ENCODE measurements at regions not wholly inside any gene's neighbourhood (a gene's known extent, or its start where the extent isn't known, plus 50 kb on each side); places are given as distances from the start of the nearest gene placed in this dataset.
A peak's percentile ranks its signal among the peaks of the same experiment; 100 is the strongest.

DNA sequence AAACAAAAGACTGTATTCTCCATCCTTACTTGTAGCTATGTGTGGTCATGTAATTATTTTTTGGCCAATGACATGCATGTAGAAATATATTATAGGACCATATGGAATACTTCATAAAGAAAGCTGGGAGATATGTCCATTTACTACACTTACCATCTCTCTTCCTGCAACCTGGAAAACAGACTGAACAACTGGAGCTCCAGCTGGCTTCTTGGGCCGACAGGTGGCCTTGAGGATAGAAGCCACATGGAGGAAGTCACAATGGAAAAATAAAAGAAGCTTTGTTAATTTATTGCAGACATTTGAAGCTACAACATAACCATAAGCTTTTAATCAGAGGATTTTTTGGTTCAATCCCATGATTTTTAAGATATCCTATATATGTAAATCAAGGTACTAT, 167.9 kb upstream of the CBLB start:
- no peak overlapping the region for H3K4me3 ChIP-seq (ENCODE audit: extremely low read depth, insufficient read depth, low read length, poor library complexity, severe bottlenecking)
- H3K9me3 ChIP-seq (ENCODE audit: control insufficient read depth, low read length) = peaks cover 3% of the 10 kb centered on the region
- no peaks in the 10 kb centered on the region for H3K36me3 ChIP-seq (ENCODE audit: control insufficient read depth, insufficient read depth, low read length)
- WGBS, 2 experiments (ENCODE audit: insufficient coverage in 2 of 2) = no CpG with 5 or more reads among the region's 1 CpG
- H3K4me1 ChIP-seq (ENCODE audit: control insufficient read depth, insufficient read depth, low read length, poor library complexity, severe bottlenecking) = no peaks in the 10 kb centered on the region
- H3K27ac ChIP-seq (ENCODE audit: low read depth, low read length, severe bottlenecking) = no peak overlapping the region

DNA sequence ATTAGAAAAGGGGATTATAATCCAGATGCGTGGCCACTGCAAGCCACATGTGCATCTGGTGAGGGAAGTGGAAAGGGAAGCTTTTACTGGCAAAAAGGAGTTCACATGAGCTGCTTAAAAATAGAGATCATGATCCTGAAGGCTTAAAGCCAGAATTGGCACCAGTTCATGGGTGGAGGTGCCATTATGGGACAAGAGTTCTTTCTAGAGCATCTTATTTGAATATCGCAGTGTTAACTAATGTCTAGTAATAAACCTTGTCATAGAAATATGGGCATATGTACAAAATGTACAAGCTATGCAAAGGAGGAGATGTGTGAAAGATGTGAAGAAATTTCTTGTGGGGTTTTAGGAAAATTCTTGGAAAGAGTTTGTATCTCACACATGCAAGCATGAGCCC, 178.4 kb upstream of the CBLB start:
- 90 to 96% methylated on average over 1 to 2 of the region's 2 CpGs for WGBS, 2 experiments (ENCODE audit: insufficient coverage in 2 of 2)

DNA sequence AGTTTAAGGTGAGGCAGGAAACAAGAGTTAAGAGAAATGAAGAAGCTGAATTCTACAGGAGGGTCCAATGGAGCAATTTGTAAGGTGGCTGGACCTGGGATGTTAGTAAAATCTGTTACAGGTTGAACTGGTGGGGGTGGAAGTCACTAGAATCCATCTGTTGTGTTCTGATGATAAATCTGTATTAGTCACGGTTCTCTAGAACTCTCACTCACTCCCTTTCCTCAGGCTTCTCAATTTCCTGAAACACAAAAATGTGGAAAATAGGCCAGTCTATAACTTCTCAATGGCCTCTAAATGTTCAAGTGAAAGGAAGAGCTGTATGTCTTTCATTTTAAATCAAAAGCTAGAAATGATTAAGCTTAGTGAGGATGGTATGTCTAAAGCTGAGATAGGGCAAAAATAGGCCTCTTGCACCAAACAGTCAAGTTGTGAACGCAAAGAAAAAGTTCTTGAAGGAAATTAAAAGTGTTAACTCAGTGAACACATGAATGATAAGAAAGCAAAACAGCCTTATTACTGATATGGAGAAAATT, 180.2 kb upstream of the CBLB start:
- Histone ChIP-seq H3K4me3 (ENCODE audit: extremely low read depth, insufficient read depth, low read length, poor library complexity, severe bottlenecking) (no peak overlapping the region), H3K36me3 (ENCODE audit: control insufficient read depth, insufficient read depth, low read length) (no peaks in the 10 kb centered on the region), H3K4me1 (ENCODE audit: control insufficient read depth, insufficient read depth, low read length, poor library complexity, severe bottlenecking) (no peaks in the 10 kb centered on the region), H3K9me3 (ENCODE audit: control insufficient read depth, low read length) (no peaks in the 10 kb centered on the region), H3K27ac (ENCODE audit: low read depth, low read length, severe bottlenecking) (peak overlapping the region; percentile 8)
- WGBS, 2 experiments (ENCODE audit: insufficient coverage in 2 of 2) = no CpG with 5 or more reads among the region's 2 CpGs

More for the DNA sequence above, 178.4 kb upstream of the CBLB start:
- Histone ChIP-seq H3K4me1 (ENCODE audit: control insufficient read depth, insufficient read depth, low read length, poor library complexity, severe bottlenecking) (no peaks in the 10 kb centered on the region), H3K4me3 (ENCODE audit: extremely low read depth, insufficient read depth, low read length, poor library complexity, severe bottlenecking) (no peak overlapping the region), H3K9me3 (ENCODE audit: control insufficient read depth, low read length) (no peaks in the 10 kb centered on the region), H3K36me3 (ENCODE audit: control insufficient read depth, insufficient read depth, low read length) (no peaks in the 10 kb centered on the region), H3K27ac (ENCODE audit: low read depth, low read length, severe bottlenecking) (no peak overlapping the region)

DNA sequence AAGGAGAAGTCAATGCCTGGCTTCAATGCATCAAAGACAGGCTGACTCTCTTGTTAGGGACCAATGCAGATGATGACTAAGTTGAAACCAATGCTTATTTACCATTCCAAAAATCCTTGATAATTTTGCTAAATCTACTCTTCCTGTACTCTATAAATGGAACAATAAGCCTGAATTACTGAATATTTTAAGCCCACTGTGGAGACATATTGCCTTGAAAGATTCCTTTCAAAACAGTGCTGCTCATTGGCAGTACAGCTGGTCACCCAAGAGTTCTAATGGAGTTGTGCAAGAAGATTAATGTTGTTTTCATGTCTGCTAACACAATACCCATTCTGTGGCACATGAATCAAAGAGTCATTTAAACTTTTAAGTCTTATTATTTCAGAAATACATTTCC, 181.0 kb upstream of the CBLB start:
- no peaks in the 10 kb centered on the region for H3K9me3 ChIP-seq (ENCODE audit: control insufficient read depth, low read length)
- H3K4me3 ChIP-seq (ENCODE audit: extremely low read depth, insufficient read depth, low read length, poor library complexity, severe bottlenecking) = no peak overlapping the region
- H3K36me3 ChIP-seq (ENCODE audit: control insufficient read depth, insufficient read depth, low read length) = no peaks in the 10 kb centered on the region
- H3K27ac ChIP-seq (ENCODE audit: low read depth, low read length, severe bottlenecking) = no peak overlapping the region
- no peaks in the 10 kb centered on the region for H3K4me1 ChIP-seq (ENCODE audit: control insufficient read depth, insufficient read depth, low read length, poor library complexity, severe bottlenecking)

DNA sequence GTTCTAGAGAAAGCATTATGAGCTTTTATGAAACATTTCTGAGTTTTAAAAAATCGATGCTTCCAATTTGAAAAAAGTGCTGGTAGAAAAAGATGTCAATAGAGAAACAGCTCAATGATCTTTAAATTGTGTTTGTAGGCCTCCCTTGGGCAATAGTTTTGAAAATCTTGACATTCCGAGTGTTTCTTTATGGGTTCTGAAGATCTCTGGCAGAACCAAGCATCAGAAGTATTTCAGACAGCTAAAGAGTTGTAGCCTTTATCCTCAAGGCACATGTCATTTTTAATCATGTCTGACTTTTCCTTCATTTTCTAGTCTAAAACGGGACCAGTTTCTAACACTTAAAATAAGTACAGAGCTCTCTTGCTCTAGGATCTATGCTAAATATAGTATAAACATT, 188.1 kb upstream of the CBLB start:
- Histone ChIP-seq H3K27ac (ENCODE audit: low read depth, low read length, severe bottlenecking) (no peak overlapping the region), H3K4me1 (ENCODE audit: control insufficient read depth, insufficient read depth, low read length, poor library complexity, severe bottlenecking) (no peaks in the 10 kb centered on the region), H3K9me3 (ENCODE audit: control insufficient read depth, low read length) (no peaks in the 10 kb centered on the region), H3K4me3 (ENCODE audit: extremely low read depth, insufficient read depth, low read length, poor library complexity, severe bottlenecking) (no peak overlapping the region), H3K36me3 (ENCODE audit: control insufficient read depth, insufficient read depth, low read length) (no peaks in the 10 kb centered on the region)
- 82% methylated on average over 2 of the region's 3 CpGs for WGBS, 2 experiments (ENCODE audit: insufficient coverage in 2 of 2)

DNA sequence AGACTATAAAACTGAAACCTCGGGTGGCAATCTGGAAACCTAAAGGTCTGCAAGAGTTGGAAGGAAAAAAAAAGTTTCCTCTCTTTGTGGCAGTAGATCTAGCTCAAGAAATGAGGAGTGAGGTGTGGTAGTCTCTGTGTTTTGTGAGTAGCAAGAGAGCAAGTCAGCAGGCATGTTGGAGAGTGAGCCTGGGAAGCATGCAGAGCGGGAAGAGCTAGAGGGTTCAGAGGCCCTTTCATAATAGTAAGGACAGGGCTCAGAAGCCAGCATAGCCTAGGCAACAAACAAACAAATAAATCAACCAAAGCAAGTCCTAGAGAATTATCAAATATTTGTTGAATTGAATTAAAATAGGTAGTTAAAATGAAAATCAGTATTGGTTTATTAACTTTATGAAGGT, 189.7 kb upstream of the CBLB start:
- no peaks in the 10 kb centered on the region for H3K36me3 ChIP-seq (ENCODE audit: control insufficient read depth, insufficient read depth, low read length)
- H3K27ac ChIP-seq (ENCODE audit: low read depth, low read length, severe bottlenecking) = no peak overlapping the region
- no CpG with 5 or more reads among the region's 2 CpGs for WGBS, 2 experiments (ENCODE audit: insufficient coverage in 2 of 2)
- no peak overlapping the region for H3K4me3 ChIP-seq (ENCODE audit: extremely low read depth, insufficient read depth, low read length, poor library complexity, severe bottlenecking)
- no peaks in the 10 kb centered on the region for H3K9me3 ChIP-seq (ENCODE audit: control insufficient read depth, low read length)
- no peaks in the 10 kb centered on the region for H3K4me1 ChIP-seq (ENCODE audit: control insufficient read depth, insufficient read depth, low read length, poor library complexity, severe bottlenecking)

DNA sequence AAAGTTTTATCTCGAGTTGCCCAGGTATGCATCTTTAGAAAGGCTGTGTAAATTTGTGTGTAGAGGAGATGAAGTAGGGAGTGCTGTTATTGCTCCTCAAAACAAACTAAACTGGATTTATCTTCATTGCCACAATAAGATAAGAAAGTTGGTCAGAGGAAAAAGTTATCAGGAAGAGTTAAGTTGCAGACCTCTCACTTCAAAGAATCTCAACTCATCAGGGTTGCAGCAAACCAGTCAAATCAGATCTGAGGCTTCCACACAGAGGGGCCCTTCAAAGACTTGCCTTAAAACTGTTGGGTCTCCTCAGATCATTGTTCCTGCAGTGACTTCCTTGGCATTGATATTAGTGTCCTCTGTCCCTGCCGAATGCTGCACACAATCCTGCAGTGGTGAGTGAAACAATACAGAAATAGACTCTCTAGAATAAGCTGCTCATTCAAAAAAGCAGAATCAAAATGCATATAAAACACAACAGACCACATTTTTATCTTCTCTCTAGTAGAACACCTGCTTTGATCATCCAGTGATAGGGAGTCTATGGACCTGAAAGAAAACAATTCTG, 191.2 kb upstream of the CBLB start:
- Histone ChIP-seq H3K4me3 (ENCODE audit: extremely low read depth, insufficient read depth, low read length, poor library complexity, severe bottlenecking) (no peak overlapping the region), H3K27ac (ENCODE audit: low read depth, low read length, severe bottlenecking) (no peak overlapping the region), H3K9me3 (ENCODE audit: control insufficient read depth, low read length) (peaks cover 4% of the 10 kb centered on the region), H3K36me3 (ENCODE audit: control insufficient read depth, insufficient read depth, low read length) (no peaks in the 10 kb centered on the region), H3K4me1 (ENCODE audit: control insufficient read depth, insufficient read depth, low read length, poor library complexity, severe bottlenecking) (no peaks in the 10 kb centered on the region)
- WGBS, 2 experiments (ENCODE audit: insufficient coverage in 2 of 2) = no CpG with 5 or more reads among the region's 2 CpGs

DNA sequence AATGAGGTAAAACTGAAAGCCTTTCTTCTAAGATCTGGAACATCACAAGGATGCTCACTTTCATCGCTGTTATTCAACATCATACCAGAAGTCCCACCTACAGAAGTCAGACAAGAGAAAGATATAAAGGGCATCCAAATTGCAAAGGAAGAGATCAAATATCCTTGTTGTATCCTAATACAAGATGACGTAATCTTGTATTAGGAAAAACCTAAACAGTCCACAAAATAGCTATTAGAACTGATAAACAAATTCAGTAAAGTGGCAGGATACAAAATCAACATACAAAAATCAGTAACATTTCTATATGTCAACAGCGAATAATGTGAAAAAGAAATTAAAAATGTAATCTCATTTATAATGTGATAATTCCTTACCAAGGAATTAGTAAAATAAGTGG, 195.1 kb upstream of the CBLB start:
- Histone ChIP-seq H3K4me3 (ENCODE audit: extremely low read depth, insufficient read depth, low read length, poor library complexity, severe bottlenecking) (no peak overlapping the region), H3K36me3 (ENCODE audit: control insufficient read depth, insufficient read depth, low read length) (no peaks in the 10 kb centered on the region), H3K9me3 (ENCODE audit: control insufficient read depth, low read length) (peaks cover 4% of the 10 kb centered on the region), H3K4me1 (ENCODE audit: control insufficient read depth, insufficient read depth, low read length, poor library complexity, severe bottlenecking) (no peaks in the 10 kb centered on the region), H3K27ac (ENCODE audit: low read depth, low read length, severe bottlenecking) (no peak overlapping the region)
- no CpG with 5 or more reads among the region's 3 CpGs for WGBS, 2 experiments (ENCODE audit: insufficient coverage in 2 of 2)

DNA sequence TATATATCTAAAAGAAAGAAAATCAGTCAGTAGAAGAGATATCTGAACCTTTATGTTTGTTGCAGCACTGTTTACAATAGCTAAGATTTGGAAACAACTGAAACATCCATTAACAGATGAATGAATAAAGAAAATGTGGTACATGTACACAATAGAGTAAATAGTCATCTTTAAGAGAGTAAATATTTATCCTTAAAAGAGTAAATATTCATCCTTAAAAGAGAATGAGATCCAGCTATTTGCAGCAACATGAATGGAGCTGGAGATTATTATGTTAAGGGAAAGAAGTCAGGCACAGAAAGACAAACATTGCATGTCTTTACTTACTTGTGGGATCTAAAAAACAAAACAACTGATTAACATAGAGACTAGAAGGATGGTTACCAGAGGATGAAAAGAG, 197.0 kb upstream of the CBLB start:
- H3K4me3 ChIP-seq (ENCODE audit: extremely low read depth, insufficient read depth, low read length, poor library complexity, severe bottlenecking) = no peak overlapping the region
- peaks cover 4% of the 10 kb centered on the region for H3K9me3 ChIP-seq (ENCODE audit: control insufficient read depth, low read length)
- H3K36me3 ChIP-seq (ENCODE audit: control insufficient read depth, insufficient read depth, low read length) = no peaks in the 10 kb centered on the region
- no peaks in the 10 kb centered on the region for H3K4me1 ChIP-seq (ENCODE audit: control insufficient read depth, insufficient read depth, low read length, poor library complexity, severe bottlenecking)
- no peak overlapping the region for H3K27ac ChIP-seq (ENCODE audit: low read depth, low read length, severe bottlenecking)

DNA sequence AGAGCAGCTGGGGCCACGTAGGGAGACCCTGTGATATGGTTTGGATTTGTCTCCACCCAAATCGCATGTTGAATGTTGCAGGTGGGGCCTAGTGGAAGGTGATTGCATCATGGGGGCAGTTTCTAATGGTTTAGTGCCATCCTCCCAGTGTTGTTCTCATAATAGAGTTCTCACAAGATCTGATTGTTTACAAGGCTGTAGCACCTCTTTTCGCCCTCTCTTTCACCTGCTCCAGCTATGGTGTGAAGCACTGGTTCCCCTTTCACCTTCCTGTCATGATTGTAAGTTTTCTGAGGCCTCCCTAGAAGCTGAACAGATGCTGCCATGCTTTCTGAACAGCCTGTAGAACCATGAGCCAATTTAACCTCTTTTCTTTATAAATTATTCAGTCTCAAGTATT, 198.9 kb upstream of the CBLB start:
- 82 to 94% methylated on average over 3 of the region's 3 CpGs for WGBS, 2 experiments (ENCODE audit: insufficient coverage in 2 of 2)
- H3K27ac ChIP-seq (ENCODE audit: low read depth, low read length, severe bottlenecking) = no peak overlapping the region
- no peaks in the 10 kb centered on the region for H3K36me3 ChIP-seq (ENCODE audit: control insufficient read depth, insufficient read depth, low read length)
- H3K9me3 ChIP-seq (ENCODE audit: control insufficient read depth, low read length) = peaks cover 12% of the 10 kb centered on the region
- H3K4me1 ChIP-seq (ENCODE audit: control insufficient read depth, insufficient read depth, low read length, poor library complexity, severe bottlenecking) = no peaks in the 10 kb centered on the region
- H3K4me3 ChIP-seq (ENCODE audit: extremely low read depth, insufficient read depth, low read length, poor library complexity, severe bottlenecking) = no peak overlapping the region

DNA sequence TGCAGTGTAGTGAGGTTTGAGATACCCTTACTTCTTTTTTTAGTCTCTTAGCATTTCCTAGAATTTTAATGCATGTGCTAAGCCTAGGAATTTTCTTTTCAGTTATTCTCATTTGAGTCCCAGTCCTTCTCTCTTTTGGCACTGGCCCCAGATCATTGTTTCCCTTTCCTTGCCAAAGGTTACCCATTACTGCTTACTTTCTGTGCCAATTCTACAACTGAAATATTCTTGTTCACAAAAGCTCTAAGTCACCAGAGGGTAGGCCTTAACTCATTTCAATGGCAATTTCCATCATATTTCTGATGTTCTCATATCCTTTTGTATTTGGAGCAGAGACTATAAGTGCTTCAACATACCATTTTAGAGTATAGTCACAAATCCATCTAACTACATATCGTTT, 199.6 kb upstream of the CBLB start:
- WGBS, 2 experiments (ENCODE audit: insufficient coverage in 2 of 2) = no CpG with 5 or more reads among the region's 1 CpG
- H3K27ac ChIP-seq (ENCODE audit: low read depth, low read length, severe bottlenecking) = no peak overlapping the region
- H3K4me3 ChIP-seq (ENCODE audit: extremely low read depth, insufficient read depth, low read length, poor library complexity, severe bottlenecking) = no peak overlapping the region
- peaks cover 12% of the 10 kb centered on the region for H3K9me3 ChIP-seq (ENCODE audit: control insufficient read depth, low read length)
- H3K4me1 ChIP-seq (ENCODE audit: control insufficient read depth, insufficient read depth, low read length, poor library complexity, severe bottlenecking) = no peaks in the 10 kb centered on the region
- H3K36me3 ChIP-seq (ENCODE audit: control insufficient read depth, insufficient read depth, low read length) = no peaks in the 10 kb centered on the region
